ENCODE measurements at regions not wholly inside any gene's neighbourhood (a gene's known extent, or its start where the extent isn't known, plus 50 kb on each side); places are given as distances from the start of the nearest gene placed in this dataset.

DNA sequence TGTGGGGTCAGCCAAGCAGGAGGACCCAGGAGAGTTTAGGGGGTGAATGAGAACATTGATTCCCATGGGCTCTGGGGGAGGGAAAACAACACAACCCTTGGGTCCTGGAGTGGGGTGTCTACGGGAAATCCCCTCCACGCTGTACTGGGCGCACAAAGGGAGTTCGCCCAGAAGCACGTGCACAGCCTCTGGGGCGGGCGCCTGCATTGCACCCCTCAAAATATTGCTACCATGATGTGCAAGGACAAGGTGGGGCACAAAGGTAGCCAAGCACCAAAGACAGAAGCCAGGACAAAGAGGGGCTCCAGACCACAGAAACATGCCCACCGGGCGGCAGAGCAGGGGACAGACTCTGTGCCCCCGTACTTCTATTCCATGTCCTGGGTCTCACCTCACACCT, 74.9 kb upstream of the EIF5 start:
- TF ChIP-seq, protein P1, sequence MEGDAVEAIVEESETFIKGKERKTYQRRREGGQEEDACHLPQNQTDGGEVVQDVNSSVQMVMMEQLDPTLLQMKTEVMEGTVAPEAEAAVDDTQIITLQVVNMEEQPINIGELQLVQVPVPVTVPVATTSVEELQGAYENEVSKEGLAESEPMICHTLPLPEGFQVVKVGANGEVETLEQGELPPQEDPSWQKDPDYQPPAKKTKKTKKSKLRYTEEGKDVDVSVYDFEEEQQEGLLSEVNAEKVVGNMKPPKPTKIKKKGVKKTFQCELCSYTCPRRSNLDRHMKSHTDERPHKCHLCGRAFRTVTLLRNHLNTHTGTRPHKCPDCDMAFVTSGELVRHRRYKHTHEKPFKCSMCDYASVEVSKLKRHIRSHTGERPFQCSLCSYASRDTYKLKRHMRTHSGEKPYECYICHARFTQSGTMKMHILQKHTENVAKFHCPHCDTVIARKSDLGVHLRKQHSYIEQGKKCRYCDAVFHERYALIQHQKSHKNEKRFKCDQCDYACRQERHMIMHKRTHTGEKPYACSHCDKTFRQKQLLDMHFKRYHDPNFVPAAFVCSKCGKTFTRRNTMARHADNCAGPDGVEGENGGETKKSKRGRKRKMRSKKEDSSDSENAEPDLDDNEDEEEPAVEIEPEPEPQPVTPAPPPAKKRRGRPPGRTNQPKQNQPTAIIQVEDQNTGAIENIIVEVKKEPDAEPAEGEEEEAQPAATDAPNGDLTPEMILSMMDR (conservative IDR thresholded peaks at IDR 0.05; ENCODE audit: low read length), result no peak
- no peak for TF ChIP-seq EZH2phosphoT487 (IDR thresholded peaks at IDR 0.05; ENCODE audit: borderline replicate concordance)
